ENCODE measurements at regions not wholly inside any gene's neighbourhood (a gene's known extent, or its start where the extent isn't known, plus 50 kb on each side); places are given as distances from the start of the nearest gene placed in this dataset.

DNA sequence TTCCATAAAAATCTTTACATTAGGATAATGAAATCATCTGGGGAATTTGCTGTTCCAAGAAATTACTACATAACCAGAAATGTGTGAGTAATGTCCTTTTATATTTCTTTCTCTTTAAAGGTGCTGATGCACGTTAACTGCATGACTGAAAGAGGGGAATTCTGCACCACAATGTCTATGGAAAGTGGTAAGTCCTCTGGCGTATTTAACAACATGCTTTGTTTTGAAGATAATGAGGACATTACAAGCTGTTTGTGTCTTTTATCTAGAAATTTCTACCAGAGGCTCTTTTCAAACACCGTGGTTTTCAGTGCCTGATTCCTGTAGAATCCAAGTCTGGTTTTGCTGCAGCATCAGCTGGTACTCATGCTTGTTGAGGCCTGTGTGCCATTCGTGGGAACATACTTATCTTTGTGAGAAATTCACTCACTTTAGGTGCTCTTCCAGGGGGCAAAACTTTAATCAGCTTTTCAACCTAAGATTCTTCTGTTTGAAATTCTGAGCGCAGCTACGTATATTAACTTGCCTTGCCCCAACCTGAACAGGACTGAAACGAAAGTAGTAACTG lies 257.2 kb downstream of the PDHA2 start:
- H3K9me3 ChIP-seq: no peaks in the 10 kb centered on the region
- DNase-seq: no peak
- no peaks in the 10 kb centered on the region for H3K27me3 ChIP-seq
- H3K36me3 ChIP-seq: no peaks in the 10 kb centered on the region
- TF ChIP-seq, protein P1, sequence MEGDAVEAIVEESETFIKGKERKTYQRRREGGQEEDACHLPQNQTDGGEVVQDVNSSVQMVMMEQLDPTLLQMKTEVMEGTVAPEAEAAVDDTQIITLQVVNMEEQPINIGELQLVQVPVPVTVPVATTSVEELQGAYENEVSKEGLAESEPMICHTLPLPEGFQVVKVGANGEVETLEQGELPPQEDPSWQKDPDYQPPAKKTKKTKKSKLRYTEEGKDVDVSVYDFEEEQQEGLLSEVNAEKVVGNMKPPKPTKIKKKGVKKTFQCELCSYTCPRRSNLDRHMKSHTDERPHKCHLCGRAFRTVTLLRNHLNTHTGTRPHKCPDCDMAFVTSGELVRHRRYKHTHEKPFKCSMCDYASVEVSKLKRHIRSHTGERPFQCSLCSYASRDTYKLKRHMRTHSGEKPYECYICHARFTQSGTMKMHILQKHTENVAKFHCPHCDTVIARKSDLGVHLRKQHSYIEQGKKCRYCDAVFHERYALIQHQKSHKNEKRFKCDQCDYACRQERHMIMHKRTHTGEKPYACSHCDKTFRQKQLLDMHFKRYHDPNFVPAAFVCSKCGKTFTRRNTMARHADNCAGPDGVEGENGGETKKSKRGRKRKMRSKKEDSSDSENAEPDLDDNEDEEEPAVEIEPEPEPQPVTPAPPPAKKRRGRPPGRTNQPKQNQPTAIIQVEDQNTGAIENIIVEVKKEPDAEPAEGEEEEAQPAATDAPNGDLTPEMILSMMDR (IDR thresholded peaks at IDR 0.05; ENCODE audit: low read depth, low read length): no peak
- H3K4me1 ChIP-seq: no peaks in the 10 kb centered on the region
- no peak overlapping the region for H3K4me3 ChIP-seq (ENCODE audit: low read depth, low read length)

DNA sequence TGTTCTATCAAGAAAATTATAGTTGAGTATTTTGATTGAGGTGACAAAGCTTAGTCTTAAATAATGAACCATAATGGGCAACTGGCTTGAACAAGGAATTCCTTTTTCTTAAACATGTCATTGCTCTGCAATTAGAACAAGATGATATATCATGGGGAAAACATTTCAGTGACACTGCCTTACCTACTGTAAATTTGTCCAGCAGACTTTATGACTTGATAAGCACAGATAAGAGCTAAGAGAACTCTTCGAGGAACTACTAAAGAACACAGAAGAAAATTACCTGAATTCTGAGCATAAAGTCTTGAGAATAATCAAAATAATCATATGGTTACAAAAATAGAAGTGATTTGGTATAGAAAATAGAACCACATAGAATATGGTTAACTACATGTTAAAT lies 257.8 kb downstream of the PDHA2 start:
- Histone ChIP-seq H3K36me3 (no peaks in the 10 kb centered on the region), H3K9me3 (no peaks in the 10 kb centered on the region), H3K27me3 (no peaks in the 10 kb centered on the region), H3K4me3 (ENCODE audit: low read depth, low read length) (no peak overlapping the region), H3K4me1 (no peaks in the 10 kb centered on the region)
- TF ChIP-seq, protein P1 (IDR thresholded peaks at IDR 0.05; ENCODE audit: low read depth, low read length): no peak
- DNase-seq: no peak

DNA sequence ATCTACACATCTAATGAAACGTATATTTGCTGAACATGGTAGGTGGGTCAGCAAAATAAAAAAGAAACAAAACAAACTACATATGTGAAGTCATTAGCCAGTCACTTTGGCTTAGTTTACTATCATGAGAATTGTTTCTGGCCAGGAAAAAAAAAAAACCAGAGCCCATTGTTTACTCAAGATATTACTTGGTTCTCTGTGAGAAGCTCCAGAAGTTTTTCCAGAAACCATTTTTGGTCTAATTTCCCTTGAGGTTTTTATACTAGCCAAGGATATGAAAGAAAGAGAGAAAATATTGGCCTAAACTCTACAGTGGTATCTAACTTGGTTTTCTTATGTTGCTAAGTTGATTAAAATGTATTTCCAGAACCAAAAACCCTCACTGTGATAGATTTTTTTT lies 259.1 kb downstream of the PDHA2 start:
- Histone ChIP-seq H3K4me1 (no peaks in the 10 kb centered on the region), H3K36me3 (no peaks in the 10 kb centered on the region), H3K27me3 (no peaks in the 10 kb centered on the region), H3K9me3 (no peaks in the 10 kb centered on the region), H3K4me3 (ENCODE audit: low read depth, low read length) (no peak overlapping the region)
- TF ChIP-seq, protein P1 (IDR thresholded peaks at IDR 0.05; ENCODE audit: low read depth, low read length): no peak
- no peak for DNase-seq

DNA sequence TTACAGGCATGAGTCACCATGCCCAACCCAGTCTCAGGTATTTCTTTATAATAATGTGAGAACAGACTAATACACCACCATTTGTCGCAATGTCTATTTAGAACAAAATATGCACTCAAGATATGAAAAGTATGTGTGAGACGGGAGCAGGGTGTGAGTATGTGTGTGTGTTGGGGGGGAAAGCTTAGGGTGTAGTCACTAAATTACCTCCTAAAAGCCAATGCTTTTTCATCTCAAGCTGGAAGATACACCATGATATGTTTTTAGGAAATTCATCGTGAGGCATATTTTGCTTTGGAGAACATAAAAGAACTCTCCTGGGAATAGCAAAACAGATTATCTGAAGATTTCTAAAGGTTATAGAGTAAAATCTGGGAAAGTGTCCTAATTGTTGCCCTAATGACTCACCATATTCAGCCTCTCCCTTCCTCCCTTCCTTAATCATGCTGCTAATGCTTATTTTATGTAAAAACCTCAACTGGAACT lies 262.7 kb downstream of the PDHA2 start:
- no peak for DNase-seq
- Histone ChIP-seq H3K36me3 (no peaks in the 10 kb centered on the region), H3K27me3 (no peaks in the 10 kb centered on the region), H3K4me1 (no peaks in the 10 kb centered on the region), H3K4me3 (ENCODE audit: low read depth, low read length) (no peak overlapping the region), H3K9me3 (no peaks in the 10 kb centered on the region)
- TF ChIP-seq, protein P1 (IDR thresholded peaks at IDR 0.05; ENCODE audit: low read depth, low read length): no peak

DNA sequence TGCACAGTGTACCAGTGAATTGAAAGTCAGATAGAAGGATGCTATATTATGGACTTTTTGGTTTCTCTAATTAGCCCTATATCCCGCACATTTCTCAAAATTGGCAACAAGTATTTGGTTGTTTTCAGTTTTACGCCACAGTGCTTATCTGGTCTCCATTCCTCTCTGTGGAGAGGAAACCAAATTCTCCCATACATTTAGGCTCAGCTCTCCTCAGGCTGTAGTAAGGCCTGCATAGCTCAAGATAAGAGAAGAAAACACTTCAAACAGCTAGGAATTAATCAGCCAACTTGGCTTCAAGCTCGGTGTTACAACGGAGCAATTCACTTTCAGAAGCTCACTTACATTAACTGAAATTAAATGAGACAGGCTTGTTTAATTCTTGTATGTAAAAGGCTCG lies 263.2 kb downstream of the PDHA2 start:
- TF ChIP-seq, protein P1 (IDR thresholded peaks at IDR 0.05; ENCODE audit: low read depth, low read length): no peak
- Histone ChIP-seq H3K4me1 (no peaks in the 10 kb centered on the region), H3K36me3 (no peaks in the 10 kb centered on the region), H3K9me3 (no peaks in the 10 kb centered on the region), H3K4me3 (ENCODE audit: low read depth, low read length) (no peak overlapping the region), H3K27me3 (no peaks in the 10 kb centered on the region)
- no peak for DNase-seq

DNA sequence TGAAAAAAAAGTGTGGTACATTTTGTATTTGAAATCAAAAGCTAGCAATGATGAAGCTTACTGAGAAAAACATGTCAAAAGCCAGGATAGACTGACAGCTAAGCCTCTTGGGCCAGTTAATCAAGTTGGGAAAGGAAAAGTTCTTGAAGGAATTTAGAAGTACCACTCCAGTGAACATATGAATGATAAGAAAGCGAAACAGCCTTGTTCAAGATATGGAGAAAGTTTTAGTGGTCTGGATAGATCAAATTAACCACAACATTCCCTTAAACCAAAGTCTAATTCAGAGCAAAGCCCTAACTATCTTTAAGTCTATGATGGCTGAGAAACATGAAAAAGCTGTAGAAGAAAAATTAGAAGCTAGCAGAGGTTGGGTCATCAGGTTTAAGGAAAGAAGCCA lies 268.3 kb downstream of the PDHA2 start:
- Histone ChIP-seq H3K36me3 (no peaks in the 10 kb centered on the region), H3K4me3 (ENCODE audit: low read depth, low read length) (no peak overlapping the region), H3K27me3 (no peaks in the 10 kb centered on the region), H3K9me3 (0 out of 2 replicates have a peak, but pooled peaks cover 2% of the 10 kb centered on the region), H3K4me1 (no peaks in the 10 kb centered on the region)
- TF ChIP-seq, protein P1 (IDR thresholded peaks at IDR 0.05; ENCODE audit: low read depth, low read length): no peak
- no peak for DNase-seq

All from BE2C (cell line).